Esophagus squamous epithelium (tissue), 5 donors: ENCODE measurements at regions not wholly inside any gene's neighbourhood (a gene's known extent, or its start where the extent isn't known, plus 50 kb on each side); places are given as distances from the start of the nearest gene placed in this dataset.

Experiments
- DNase-seq: peaks from one replicate; lab custom pipeline; 2025; lab: John Stamatoyannopoulos, UW
- H3K27ac ChIP-seq, 4 donors: fragments of 200-600 bp; sonication (generic); one replicate each; pipeline ENCODE4 v1.5.1; 2016 to 2019; ENCODE audit warnings: mild to moderate bottlenecking in 1 of 4
- H3K27me3 ChIP-seq, 4 donors: fragments of 200-600 bp; sonication (generic); 1 replicate in 3 of 4; 2 replicates in 1 of 4; pipeline versions ENCODE4 v1.5.1 to v1.6.0; 2017 to 2021; ENCODE audit warnings: antibody characterized with exemption in 1 of 4
- H3K36me3 ChIP-seq, 3 donors: fragments of 200-600 bp; sonication (generic); one replicate each; pipeline ENCODE4 v1.5.1; 2016 to 2019
- H3K4me1 ChIP-seq, 3 donors: fragments of 200-600 bp; sonication (generic); one replicate each; pipeline ENCODE4 v1.5.1; 2017 to 2019
- H3K4me3 ChIP-seq, 4 donors: fragments of 200-600 bp; sonication (generic); 1 replicate in 3 of 4; 2 replicates in 1 of 4; pipeline ENCODE4 v1.5.1; 2016 to 2019; ENCODE audit warnings: mild to moderate bottlenecking in 2 of 4, moderate library complexity in 1 of 4
- H3K9me3 ChIP-seq, 3 donors: fragments of 200-600 bp; sonication (generic); one replicate each; pipeline ENCODE4 v1.5.1; 2016 to 2019
- CTCF ChIP-seq, 6 experiments: fragments of 450-650 bp in 4 of 6; fragments of 200-600 bp in 2 of 6; sonication (generic) in 2 of 6; IDR thresholded peaks; one replicate each; pipeline ENCODE4 v1.5.1; 2016 to 2019; ENCODE audit warnings: antibody characterized with exemption in 6 of 6, mild to moderate bottlenecking in 4 of 6, moderate library complexity in 4 of 6
- POLR2A ChIP-seq, 4 donors: fragments of 450-650 bp; IDR thresholded peaks; one replicate each; pipeline ENCODE4 v1.6.1; 2017; ENCODE audit warnings: antibody characterized with exemption in 4 of 4, mild to moderate bottlenecking in 4 of 4, moderate library complexity in 3 of 4
- WGBS, 2 donors: methylation state at CpG; one replicate each; pipeline ENCODE4 v1.1.5; 2018; 5-methylcytosine and 5-hydroxymethylcytosine counted together
- intact Hi-C: fragments of 100-400 bp; cut with DNase I; formaldehyde crosslinking; loops from one replicate; pipeline ENCODE4 v1.15.0; 2022
- donor health status: DM: yes; HTN: yes; CAD: no.

GRCh38 chr11:134781380-134781866 is 369.4 kb upstream of the B3GAT1 start:
- 36 to 40% methylated on average over 3 of the region's 3 CpGs for WGBS, 2 donors
- H3K36me3 ChIP-seq = no peaks in the 10 kb centered on the region
- no peaks in the 10 kb centered on the region for H3K27me3 ChIP-seq
- DNase-seq = no peak
- H3K4me1 ChIP-seq = no peaks in the 10 kb centered on the region
- TF ChIP-seq POLR2A (IDR thresholded peaks at IDR 0.05) (no peak), CTCF (IDR thresholded peaks at IDR 0.05) (no peak)
- no peaks in the 10 kb centered on the region for H3K9me3 ChIP-seq
- intact Hi-C loops = no loop called here
- H3K27ac ChIP-seq = no peak overlapping the region
- H3K4me3 ChIP-seq = no peak overlapping the region

GRCh38 chr11:134780486-134781147 is 368.6 kb upstream of the B3GAT1 start:
- 44 to 55% methylated on average over 4 of the region's 4 CpGs for WGBS, 2 donors
- Histone ChIP-seq H3K36me3 (no peaks in the 10 kb centered on the region), H3K4me1 (no peaks in the 10 kb centered on the region), H3K9me3 (no peaks in the 10 kb centered on the region), H3K27me3 (no peaks in the 10 kb centered on the region), H3K4me3 (no peak overlapping the region), H3K27ac (no peak overlapping the region)
- intact Hi-C loops = no loop called here
- no peak for TF ChIP-seq POLR2A (IDR thresholded peaks at IDR 0.05)
- no peak for TF ChIP-seq CTCF (IDR thresholded peaks at IDR 0.05)
- no peak for DNase-seq

GRCh38 chr11:134779179-134779578 is 367.1 kb upstream of the B3GAT1 start:
- no peak for TF ChIP-seq POLR2A (IDR thresholded peaks at IDR 0.05)
- TF ChIP-seq CTCF (IDR thresholded peaks at IDR 0.05) = no peak
- intact Hi-C loops = no loop called here
- DNase-seq = no peak

GRCh38 chr11:134768463-134768862 is 356.4 kb upstream of the B3GAT1 start:
- intact Hi-C loops = no loop called here

More at GRCh38 chr11:134779179-134779578, 367.1 kb upstream of the B3GAT1 start:
- no peaks in the 10 kb centered on the region for H3K9me3 ChIP-seq
- no peak overlapping the region for H3K27ac ChIP-seq
- H3K4me3 ChIP-seq = no peak overlapping the region
- H3K36me3 ChIP-seq = no peaks in the 10 kb centered on the region
- H3K27me3 ChIP-seq = no peaks in the 10 kb centered on the region
- no peaks in the 10 kb centered on the region for H3K4me1 ChIP-seq
- WGBS, 2 donors = 56 to 63% methylated on average over 4 of the region's 4 CpGs

More at GRCh38 chr11:134768463-134768862, 356.4 kb upstream of the B3GAT1 start:
- Histone ChIP-seq H3K27me3 (peaks cover 0 to 6% (median 0%) of the 10 kb centered on the region in 4 donors), H3K27ac (no peak overlapping the region), H3K9me3 (peaks cover 0 to 8% (median 0%) of the 10 kb centered on the region in 3 donors), H3K4me1 (no peaks in the 10 kb centered on the region), H3K4me3 (no peak overlapping the region), H3K36me3 (no peaks in the 10 kb centered on the region)
- TF ChIP-seq CTCF (IDR thresholded peaks at IDR 0.05) = no peak
- no peak for TF ChIP-seq POLR2A (IDR thresholded peaks at IDR 0.05)
- no peak for DNase-seq
- WGBS, 2 donors = 79 to 95% methylated on average over 1 of the region's 1 CpG
